OCI-M2 (cell line): ENCODE measurements at regions not wholly inside any gene's neighbourhood (a gene's known extent, or its start where the extent isn't known, plus 50 kb on each side); places are given as distances from the start of the nearest gene placed in this dataset.
A peak's percentile ranks its signal among the peaks of the same experiment; 100 is the strongest.
"Not testable (repeated sequence)": the region's sequence is repeated elsewhere in the genome, so short reads cannot be mapped to it uniquely, and the experiment has no call there.

Experiments
- DNase-seq: peaks from one replicate; lab custom pipeline; 2025; ENCODE audit not compliant: unreplicated experiment; lab: John Stamatoyannopoulos, UW

GRCh38 chr9:75197561-75197960 is 109.2 kb downstream of the OSTF1 start:
- DNase-seq, result no peak

GRCh38 chr9:75198436-75198835 is 110.1 kb downstream of the OSTF1 start:
- no peak for DNase-seq

DNA sequence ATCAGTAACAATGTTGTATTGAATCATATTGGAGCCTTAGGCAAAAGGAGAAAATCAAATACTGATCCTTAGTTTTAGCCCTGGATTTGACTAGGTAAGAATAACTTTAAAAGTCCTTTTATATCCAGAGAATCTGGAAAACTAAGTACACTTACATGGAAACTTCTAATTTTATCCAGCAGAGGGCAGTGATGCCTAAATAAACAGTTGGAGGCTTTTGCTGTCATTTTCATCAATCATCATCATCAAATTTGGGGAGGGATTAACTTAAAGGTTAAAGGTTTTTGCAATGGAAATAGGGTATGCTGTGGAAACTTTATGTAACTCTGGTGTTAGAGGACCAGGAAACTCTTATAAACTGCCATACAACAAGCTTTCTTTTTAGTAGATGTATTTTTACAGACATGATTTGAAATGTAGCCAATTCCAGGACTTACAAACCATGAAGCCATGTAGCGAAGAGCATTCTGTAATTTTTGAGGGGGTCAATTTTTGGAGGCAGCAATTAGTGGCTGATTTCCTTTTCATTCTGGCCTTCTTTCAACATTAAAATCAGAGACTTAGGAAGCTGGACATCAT is 112.7 kb downstream of the OSTF1 start:
- peak; percentile 2 for DNase-seq

GRCh38 chr9:75201480-75202209 is 113.3 kb downstream of the OSTF1 start:
- no peak for DNase-seq

DNA sequence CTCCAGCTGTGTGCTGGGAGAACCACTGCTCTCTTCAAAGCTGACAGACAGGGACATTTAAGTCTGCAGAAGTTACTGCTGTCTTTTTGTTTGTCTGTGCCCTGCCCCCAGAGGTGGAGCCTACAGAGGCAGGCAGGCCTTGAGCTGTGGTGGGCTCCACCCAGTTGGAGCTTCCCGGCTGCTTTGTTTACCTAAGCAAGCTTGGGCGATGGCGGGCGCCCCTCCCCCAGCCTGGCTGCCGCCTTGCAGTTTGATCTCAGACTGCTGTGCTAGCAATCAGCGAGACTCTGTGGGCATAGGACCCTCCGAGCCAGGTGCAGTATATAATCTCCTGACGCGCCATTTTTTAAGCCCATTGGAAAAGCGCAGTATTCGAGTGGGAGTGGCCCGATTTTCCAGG is 119.7 kb downstream of the OSTF1 start:
- DNase-seq, result not testable (repeated sequence)

- no peak for DNase-seq
Measured at GRCh38 chr9:75210215-75210614, 121.9 kb downstream of the OSTF1 start.

- DNase-seq, result no peak
Measured at GRCh38 chr9:75213765-75214164, 125.5 kb downstream of the OSTF1 start.

DNA sequence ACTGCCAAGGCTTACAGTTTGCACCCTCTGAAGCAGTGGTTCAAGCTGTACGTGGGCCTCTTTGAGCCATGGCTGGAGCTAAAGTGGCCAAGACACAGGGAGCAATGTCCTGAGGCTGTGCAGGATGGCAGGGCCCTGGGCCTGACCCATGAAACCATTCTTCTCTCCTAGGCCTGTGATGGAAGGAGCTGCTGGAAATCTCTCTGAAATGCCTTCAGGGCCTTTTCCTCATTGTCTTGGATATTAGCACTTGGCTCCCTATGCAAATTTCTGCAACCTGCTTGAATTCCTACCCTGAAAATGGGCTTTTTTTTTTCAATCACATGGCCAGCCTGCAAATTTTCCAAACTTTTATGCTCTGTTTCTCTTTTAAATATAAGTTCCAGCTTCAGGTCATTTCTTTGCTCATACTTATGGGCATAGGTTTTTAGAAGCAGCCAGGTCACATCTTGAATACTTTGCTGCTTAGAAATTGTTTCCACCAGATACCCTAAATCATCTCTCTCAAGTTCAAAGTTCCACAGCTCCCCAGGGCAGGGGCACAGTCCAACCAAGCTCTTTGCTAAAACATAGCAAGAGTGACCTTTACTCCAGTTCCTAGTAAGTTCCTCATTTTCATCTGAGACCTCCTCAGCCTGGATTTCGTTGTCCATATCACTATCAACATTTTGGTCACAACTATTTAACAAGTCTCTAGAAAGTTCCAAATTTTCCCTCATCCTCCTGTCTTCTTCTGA is 138.3 kb downstream of the OSTF1 start:
- DNase-seq, result no peak

- no peak for DNase-seq
Measured at GRCh38 chr9:75228893-75229292, 140.6 kb downstream of the OSTF1 start.

GRCh38 chr9:75229605-75230332 is 141.5 kb downstream of the OSTF1 start:
- no peak for DNase-seq

GRCh38 chr9:75230469-75230868 is 142.2 kb downstream of the OSTF1 start:
- DNase-seq, result no peak

DNA sequence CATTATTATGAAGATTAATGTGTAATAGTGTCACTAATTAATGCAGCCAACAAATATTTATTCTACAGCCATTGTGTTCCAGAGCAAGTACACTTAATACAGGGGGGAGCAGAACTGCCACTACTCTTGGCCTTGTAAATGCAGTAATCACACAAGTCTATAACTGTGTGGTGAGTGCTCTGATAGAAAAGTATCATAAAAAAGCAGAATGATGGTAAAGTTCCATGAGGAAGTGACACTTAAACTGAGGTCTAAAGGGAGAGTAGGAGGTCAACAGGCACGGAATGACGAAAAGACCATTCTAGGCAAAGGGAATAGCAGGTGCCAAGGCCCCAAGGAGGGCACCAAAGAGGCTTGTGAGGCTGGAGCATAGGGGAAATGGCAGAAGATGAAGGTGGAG is 142.9 kb downstream of the OSTF1 start:
- no peak for DNase-seq

DNA sequence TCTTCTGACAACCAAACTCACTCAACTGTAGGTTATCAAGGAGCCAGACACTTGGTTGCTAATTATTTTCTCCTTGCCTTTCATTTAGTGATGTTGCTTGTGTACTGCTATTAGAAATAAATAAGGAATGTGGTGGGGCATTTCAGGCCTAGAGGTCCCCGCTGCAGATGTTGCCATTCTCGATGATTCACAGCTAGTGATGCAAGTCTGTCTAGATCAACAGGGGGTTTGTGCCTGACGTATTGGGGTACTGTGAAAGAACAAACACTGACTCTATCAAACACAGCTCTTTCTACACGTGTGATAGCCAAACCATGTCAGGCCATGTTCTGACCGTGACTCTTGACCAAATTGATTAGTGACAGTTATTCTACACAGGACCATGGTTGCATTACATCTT is 144.7 kb downstream of the OSTF1 start:
- no peak for DNase-seq

- no peak for DNase-seq
Measured at GRCh38 chr9:75235632-75236031, 147.3 kb downstream of the OSTF1 start.

DNA sequence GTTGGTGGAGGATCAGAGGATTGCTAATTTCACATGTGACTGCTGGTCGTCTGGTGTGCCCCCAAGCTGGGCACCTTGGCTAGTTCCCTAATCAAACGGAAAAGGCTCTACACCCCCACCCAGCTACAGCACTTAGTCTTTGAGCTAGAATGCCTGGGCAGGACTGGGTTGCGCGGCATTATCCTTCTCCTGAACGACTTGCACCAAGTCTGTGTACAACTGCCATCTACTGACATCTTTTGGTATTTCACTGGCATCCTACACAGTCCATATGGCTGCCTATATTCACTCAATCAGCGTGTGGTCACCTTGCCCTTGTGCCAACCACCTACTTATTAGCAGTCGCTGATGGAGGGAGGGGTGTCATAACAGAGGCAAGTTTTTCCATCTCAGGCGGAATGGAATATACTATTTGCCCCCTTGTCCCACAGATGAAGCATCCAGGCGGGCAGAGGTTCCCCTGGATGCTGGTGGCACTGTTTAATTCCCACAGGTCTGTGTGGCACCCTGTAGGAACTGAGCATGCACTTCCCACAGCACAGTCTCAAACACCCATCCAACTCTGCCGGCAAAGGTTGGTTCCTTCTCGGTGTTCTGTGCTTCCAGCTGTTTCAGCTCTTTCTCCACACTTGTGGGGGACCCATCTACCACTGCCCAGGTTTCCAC is 150.1 kb downstream of the OSTF1 start:
- DNase-seq, result peak; percentile 3

DNA sequence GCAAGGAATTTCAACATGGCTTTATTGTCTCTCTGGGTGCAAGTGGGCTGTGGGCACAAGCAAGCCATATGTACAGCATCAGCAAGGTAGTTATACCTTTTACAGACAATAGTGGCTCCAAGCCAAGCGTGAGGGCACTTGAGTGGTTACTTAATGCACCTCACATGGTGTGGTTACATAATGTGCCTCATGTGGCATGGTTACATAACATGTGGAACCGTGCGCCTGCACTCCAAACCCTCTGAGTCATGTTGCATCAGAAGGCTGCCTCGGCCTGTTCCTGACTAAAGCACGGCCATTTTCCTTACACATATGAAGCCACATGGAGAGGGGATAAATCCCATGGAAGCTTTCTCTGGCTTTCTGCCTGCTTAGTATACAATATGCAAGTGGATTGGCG is 150.9 kb downstream of the OSTF1 start:
- DNase-seq, result no peak

- DNase-seq, result no peak
Measured at GRCh38 chr9:75242426-75242825, 154.1 kb downstream of the OSTF1 start.

DNA sequence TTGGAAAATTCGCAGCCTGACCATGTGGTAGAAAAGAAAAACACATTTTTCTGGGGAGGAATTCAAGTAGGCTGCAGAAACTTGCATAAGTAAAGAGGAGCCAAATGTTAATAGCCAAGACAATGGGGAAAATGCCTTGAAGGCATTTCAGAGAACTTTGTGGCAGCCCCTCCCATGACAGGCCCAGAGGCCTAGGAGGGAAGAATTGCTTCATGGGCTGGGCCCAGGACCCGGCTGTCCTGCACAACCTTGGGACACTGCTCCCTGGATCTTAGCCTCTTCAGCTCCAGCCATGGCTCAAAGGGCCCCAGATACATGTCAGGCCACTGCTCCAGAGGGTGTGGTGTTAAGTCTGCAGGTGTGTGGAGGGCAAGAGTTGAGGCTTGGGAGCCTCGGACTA is 158.6 kb downstream of the OSTF1 start:
- no peak for DNase-seq

DNA sequence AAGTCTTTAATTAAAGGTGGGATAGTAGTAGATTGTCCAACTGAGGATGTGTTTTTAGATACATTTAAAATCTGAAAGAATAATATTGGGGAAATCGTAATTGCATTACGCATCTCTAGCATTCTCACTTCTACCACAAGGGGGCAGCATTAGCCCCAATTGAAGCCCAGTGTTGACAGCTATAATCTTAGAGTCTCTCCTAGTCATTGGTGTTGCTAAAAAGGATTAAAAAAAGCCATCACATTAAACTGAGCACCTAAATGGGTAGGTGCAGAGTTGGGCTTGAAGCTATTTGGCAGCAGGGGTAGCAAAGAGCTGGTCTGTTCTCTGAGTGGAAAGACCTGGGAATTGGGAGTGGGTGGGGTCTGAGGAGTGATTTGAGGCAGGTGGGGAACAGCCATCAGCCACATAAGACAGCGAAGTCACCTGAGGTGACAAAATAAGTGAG is 177.2 kb downstream of the OSTF1 start:
- peak; percentile 7 for DNase-seq

DNA sequence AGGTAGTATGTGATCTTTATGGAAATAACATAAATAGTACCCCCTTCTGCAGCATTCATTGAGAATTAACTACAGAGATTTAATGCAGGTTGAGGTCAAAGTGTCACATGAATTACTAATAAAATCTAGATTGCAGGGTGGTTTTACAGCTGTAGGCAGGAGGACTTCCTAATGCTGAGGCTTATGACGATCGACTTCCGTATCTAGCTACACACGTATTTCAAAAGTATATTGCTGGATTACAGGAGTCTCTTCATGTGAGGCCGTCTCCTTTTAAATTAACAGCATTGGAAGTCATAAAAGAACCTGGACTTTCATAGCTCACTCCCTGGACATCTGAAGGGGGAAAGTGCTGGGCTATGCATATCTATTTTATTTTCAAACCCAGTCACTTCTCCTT is 180.9 kb downstream of the OSTF1 start:
- no peak for DNase-seq

DNA sequence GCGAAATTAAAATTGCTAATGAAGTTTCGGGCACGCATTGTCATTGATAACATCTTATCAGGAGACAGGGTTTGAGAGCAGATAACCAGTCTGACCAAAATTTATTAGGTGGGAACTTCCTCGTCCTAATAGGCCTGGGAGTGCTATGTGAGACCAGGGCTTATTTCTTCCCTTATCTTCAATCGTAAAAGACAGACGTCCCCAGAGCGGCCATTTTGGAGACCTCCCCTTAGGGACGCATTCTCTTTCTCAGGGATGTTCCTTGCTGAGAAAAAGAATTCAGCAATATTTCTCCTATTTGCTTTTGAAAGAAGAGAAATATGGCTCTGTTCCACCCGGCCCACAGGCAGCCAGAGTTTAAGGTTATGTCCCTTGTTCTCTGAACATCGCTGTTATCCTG is 184.7 kb downstream of the OSTF1 start:
- not testable (repeated sequence) for DNase-seq
